ENCODE measurements at regions not wholly inside any gene's neighbourhood (a gene's known extent, or its start where the extent isn't known, plus 50 kb on each side); places are given as distances from the start of the nearest gene placed in this dataset.

GRCh38 chr18:34655131-34655530 is 55.0 kb upstream of the DTNA start:
- Histone ChIP-seq H3K4me1 (no peaks in the 10 kb centered on the region), H3K9me3 (no peaks in the 10 kb centered on the region)
- intact Hi-C loops (cut with DNase I), result no loop called here

GRCh38 chr18:34657860-34658500 is 52.1 kb upstream of the DTNA start:
- Histone ChIP-seq H3K36me3 (no peaks in the 10 kb centered on the region), H3K4me1 (no peaks in the 10 kb centered on the region), H3K9me3 (no peaks in the 10 kb centered on the region), H3K4me3 (no peak overlapping the region), H3K27ac (no peak overlapping the region), H3K27me3 (no peaks in the 10 kb centered on the region)
- TF ChIP-seq POLR2AphosphoS5 (IDR thresholded peaks at IDR 0.05; ENCODE audit: insufficient read depth in 1 of 2, low read depth in 1 of 2) (no peak), POLR2A (IDR thresholded peaks at IDR 0.05) (no peak), CTCF (IDR thresholded peaks at IDR 0.05) (no peak)
- intact Hi-C loops (cut with DNase I), result no loop called here
- no peak for DNase-seq (ENCODE audit: extremely low spot score in 2 of 2)

More at GRCh38 chr18:34655131-34655530, 55.0 kb upstream of the DTNA start:
- no peak overlapping the region for H3K4me3 ChIP-seq
- DNase-seq (ENCODE audit: extremely low spot score in 2 of 2), result no peak
- no peak overlapping the region for H3K27ac ChIP-seq
- TF ChIP-seq CTCF (IDR thresholded peaks at IDR 0.05), result no peak
- no peak for TF ChIP-seq POLR2AphosphoS5 (IDR thresholded peaks at IDR 0.05; ENCODE audit: insufficient read depth in 1 of 2, low read depth in 1 of 2)
- TF ChIP-seq POLR2A (IDR thresholded peaks at IDR 0.05), result no peak
- H3K36me3 ChIP-seq, result no peaks in the 10 kb centered on the region
- no peaks in the 10 kb centered on the region for H3K27me3 ChIP-seq

- no peaks in the 10 kb centered on the region for H3K9me3 ChIP-seq
- H3K4me1 ChIP-seq, result no peaks in the 10 kb centered on the region
- no peak overlapping the region for H3K4me3 ChIP-seq
- peak overlapping the region; percentile 9 for H3K27ac ChIP-seq
- no peaks in the 10 kb centered on the region for H3K27me3 ChIP-seq
- no peak for TF ChIP-seq POLR2A (IDR thresholded peaks at IDR 0.05)
- peak in 1 of 2 donors; percentile 78 for TF ChIP-seq POLR2AphosphoS5 (IDR thresholded peaks at IDR 0.05; ENCODE audit: insufficient read depth in 1 of 2, low read depth in 1 of 2)
- DNase-seq (ENCODE audit: extremely low spot score in 2 of 2), result peak in 1 of 2 donors; percentile 89
- intact Hi-C loops (cut with DNase I), result no loop called here
- H3K36me3 ChIP-seq, result no peaks in the 10 kb centered on the region
These were observed 50.2 kb upstream of the DTNA start for GRCh38 chr18:34659579-34660517.
